GM20000 (cell line): ENCODE measurements at regions not wholly inside any gene's neighbourhood (a gene's known extent, or its start where the extent isn't known, plus 50 kb on each side); places are given as distances from the start of the nearest gene placed in this dataset.

Experiments
- DNase-seq: peaks from one replicate; pipeline ENCODE4 v3.0.0; 2012; ENCODE audit warnings: low spot score
- TF ChIP-seq, protein P1 (sequence below): IDR thresholded peaks from 2 replicates; pipeline ENCODE4 v1.5.1; 2012; ENCODE audit warnings: mild to moderate bottlenecking, control low read depth; ENCODE audit errors: extremely low read depth, missing control alignments

DNA sequence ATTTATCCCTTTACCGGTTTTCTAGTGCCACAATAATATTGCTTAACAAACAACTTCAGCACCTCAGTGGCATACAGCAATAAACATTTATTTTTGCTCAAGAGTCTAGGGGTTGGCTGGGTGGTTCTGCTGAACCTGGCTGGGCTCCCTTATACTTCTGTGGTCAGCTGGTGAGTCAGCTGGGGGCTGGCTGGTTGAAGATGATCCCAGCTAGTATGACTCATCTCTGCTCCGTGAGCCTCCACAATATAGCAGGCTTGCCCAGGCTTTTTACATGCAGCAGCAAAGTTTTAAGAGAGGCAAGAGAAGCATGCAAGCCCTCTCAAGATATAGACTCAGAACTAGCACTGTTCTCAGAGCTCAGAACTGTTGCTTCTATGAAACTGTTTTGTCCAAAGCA is 523.5 kb upstream of the CLINT1 start:
- TF ChIP-seq, protein P1, sequence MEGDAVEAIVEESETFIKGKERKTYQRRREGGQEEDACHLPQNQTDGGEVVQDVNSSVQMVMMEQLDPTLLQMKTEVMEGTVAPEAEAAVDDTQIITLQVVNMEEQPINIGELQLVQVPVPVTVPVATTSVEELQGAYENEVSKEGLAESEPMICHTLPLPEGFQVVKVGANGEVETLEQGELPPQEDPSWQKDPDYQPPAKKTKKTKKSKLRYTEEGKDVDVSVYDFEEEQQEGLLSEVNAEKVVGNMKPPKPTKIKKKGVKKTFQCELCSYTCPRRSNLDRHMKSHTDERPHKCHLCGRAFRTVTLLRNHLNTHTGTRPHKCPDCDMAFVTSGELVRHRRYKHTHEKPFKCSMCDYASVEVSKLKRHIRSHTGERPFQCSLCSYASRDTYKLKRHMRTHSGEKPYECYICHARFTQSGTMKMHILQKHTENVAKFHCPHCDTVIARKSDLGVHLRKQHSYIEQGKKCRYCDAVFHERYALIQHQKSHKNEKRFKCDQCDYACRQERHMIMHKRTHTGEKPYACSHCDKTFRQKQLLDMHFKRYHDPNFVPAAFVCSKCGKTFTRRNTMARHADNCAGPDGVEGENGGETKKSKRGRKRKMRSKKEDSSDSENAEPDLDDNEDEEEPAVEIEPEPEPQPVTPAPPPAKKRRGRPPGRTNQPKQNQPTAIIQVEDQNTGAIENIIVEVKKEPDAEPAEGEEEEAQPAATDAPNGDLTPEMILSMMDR: no peak
- peak; percentile 40 for DNase-seq

DNA sequence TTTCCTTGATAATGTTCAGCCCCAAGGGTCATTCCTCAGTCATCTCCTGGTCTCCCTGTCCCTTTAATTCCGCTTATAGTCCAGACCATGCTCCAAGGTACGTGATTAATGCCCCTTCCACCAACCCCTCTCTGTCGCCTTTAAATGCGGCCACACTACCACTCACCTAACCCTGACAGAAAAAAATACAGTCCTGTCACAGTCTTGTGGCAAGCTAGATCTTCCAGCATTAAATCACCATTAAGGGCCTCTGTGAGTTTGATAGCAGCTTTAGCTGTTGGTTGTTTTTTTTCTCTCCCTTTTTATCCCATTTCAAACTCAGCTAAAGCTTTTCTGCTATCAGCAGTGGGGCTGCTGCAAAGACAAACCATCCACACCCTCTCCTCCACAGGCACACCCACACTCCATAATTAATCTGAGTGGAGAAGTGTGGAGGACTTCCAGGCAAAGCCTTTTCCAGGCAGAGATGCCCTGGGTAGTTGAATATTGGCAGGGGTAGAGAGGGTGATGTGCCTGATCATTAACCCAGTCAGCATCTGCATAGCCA is 522.7 kb upstream of the CLINT1 start:
- TF ChIP-seq, protein P1: no peak
- DNase-seq: no peak

DNA sequence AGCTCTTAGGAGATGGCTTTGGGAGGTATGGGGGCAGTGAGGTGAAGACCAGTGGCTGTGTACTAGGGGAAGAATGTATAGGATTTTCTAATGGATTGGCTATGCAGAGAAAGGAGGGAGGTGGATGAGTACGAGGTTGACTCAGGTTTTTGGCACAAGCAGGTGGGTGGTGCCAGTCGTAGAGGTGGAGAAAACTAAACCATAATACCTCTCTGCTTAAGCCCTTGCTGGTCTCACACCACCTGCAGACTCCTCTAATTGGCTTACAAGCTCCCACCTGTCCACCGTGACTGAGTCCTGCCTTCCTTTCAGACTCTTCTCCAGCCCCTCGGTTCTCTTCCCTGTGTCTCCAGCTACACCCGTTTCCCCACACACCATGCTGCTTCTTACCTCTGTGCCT is 521.7 kb upstream of the CLINT1 start:
- DNase-seq: no peak
- TF ChIP-seq, protein P1: no peak

DNA sequence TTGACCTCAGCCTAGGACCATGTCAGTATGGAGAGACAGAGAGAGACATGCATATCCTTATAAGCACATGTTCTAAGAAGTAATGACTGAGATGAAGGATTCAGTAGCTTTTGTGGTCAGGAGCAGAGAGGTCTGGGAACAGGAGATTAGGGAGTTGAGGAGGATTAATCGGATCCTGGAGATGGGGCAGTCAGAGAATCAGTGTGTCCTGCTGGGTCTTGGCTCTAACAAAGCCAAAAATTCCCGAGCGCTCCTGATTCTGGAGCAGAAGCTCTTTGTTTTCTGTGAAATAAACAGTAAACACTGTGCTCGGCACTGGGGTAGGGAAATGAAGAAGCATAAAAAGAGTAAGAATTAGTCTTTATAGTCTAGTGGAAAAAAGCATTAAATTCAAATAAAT is 520.0 kb upstream of the CLINT1 start:
- TF ChIP-seq, protein P1: no peak

DNA sequence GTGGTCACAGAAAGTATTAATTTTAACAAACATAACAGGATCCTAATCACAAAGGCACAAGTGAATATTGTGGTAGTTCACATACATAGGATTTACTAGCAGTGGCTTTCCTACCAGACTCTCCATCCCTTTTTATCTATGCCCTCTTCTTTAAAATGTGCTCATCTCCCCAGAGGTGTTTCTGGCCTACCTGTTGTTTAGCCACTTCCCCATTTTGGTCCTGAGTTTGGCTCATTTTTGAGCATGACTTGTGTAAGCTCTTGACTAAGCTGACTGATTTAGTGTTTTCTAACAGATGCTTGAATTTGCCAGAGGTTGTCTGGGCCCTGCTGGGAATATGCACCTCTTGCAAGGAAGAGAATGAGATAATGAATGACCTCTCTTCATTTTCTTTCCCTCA is 517.7 kb upstream of the CLINT1 start:
- DNase-seq: no peak
- TF ChIP-seq, protein P1: no peak

More for the DNA sequence above, 520.0 kb upstream of the CLINT1 start:
- DNase-seq: no peak

DNA sequence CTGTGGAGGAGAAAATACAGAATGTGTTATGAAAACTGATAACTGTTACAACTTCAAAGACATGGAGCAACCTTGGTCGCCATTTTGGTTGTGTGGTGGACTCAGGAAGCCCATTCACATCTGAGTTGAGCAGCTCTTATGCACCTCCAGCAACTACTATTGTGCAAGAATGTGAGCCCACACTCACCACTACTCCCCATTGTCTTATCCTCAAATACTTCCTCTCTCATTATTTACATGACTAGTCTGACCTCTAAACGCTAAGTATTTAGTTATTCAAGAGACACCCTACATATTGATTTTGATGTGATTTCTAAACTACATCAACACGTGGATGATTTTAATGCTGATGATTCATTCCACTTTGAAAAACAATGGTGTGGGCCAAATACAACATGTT is 516.6 kb upstream of the CLINT1 start:
- no peak for DNase-seq
- TF ChIP-seq, protein P1: no peak

DNA sequence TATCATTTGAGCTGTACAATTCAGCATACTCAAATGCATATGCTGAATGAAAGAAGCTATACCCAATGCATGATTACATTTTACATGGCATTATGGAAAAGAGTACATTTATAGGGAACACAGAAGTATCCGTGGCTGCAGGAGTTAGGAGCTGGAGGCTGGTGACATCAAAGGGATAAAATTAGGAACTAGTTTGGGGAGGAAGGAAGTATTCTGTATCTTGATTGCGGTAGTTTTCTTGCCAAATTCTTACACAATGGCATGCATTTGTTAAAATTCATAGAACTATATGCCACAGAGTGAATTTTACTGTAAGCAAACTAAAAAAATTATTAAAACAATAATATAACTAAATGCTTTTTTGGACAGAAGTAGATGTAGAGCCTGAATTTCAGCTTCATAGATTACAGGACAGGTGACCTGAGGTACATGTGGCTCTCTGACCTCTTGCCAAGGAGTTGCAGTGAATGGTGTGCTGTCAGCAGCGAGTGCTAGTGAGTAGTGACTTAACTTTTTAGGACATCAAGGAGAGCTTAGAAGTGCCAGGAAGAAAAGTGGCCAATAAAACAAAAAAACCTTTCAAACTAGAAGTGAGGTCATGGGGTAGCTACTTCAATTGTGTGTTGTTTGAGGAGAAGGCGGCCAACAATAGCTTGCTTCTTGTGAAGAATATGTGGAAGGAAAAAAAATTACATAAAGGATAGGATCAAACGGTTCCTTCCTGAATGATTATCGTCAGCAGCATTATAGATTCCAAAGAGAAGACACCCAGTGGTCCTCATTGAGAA is 514.9 kb upstream of the CLINT1 start:
- DNase-seq: no peak

More for the DNA sequence above, 514.9 kb upstream of the CLINT1 start:
- TF ChIP-seq, protein P1: no peak
